Neuronal stem cell (in vitro differentiated cells): ENCODE measurements at regions not wholly inside any gene's neighbourhood (a gene's known extent, or its start where the extent isn't known, plus 50 kb on each side); places are given as distances from the start of the nearest gene placed in this dataset.

Source experiments
- DNase-seq: peaks from one replicate; pipeline ENCODE4 v3.0.0-alpha.2; 2013; ENCODE audit warnings: low spot score
- H2AFZ ChIP-seq: one replicate; pipeline ENCODE4 v1.6.1; 2013; ENCODE audit warnings: mild to moderate bottlenecking, low read length, inconsistent platforms
- H2AK5ac ChIP-seq: 2 replicates; pipeline ENCODE4 v1.6.1; 2013; ENCODE audit warnings: low read depth, mild to moderate bottlenecking, inconsistent platforms, low read length, moderate library complexity, mixed read lengths
- H2BK120ac ChIP-seq: 2 replicates; pipeline ENCODE4 v1.6.1; 2013; ENCODE audit warnings: low read depth, mild to moderate bottlenecking, inconsistent platforms, low read length, moderate library complexity, mixed read lengths
- H2BK12ac ChIP-seq: one replicate; pipeline ENCODE4 v1.6.1; 2013; ENCODE audit warnings: low read length, inconsistent platforms
- H2BK15ac ChIP-seq: 2 replicates; pipeline ENCODE4 v1.6.1; 2013; ENCODE audit warnings: mild to moderate bottlenecking, low read length, inconsistent platforms, mixed read lengths
- H2BK5ac ChIP-seq: one replicate; pipeline ENCODE4 v1.6.1; 2013; ENCODE audit warnings: inconsistent platforms, mild to moderate bottlenecking, low read length, moderate library complexity
- H3K14ac ChIP-seq: one replicate; pipeline ENCODE4 v1.6.1; 2013; ENCODE audit warnings: low read length, inconsistent platforms
- H3K18ac ChIP-seq: 2 replicates; pipeline ENCODE4 v1.6.1; 2013; ENCODE audit warnings: low read length, inconsistent platforms
- H3K23ac ChIP-seq: 2 replicates; pipeline ENCODE4 v1.6.1; 2013; ENCODE audit warnings: low read depth, mild to moderate bottlenecking, mixed read lengths, low read length, inconsistent platforms; ENCODE audit not compliant: poor library complexity
- H3K27ac ChIP-seq: replicated peaks from 3 replicates; pipeline ENCODE4 v1.5.1; 2013; ENCODE audit warnings: low read length, inconsistent platforms
- H3K27me3 ChIP-seq, 3 experiments: 2 replicates each; pipeline ENCODE4 v1.6.1; 2013; ENCODE audit warnings: low read length in 3 of 3, mild to moderate bottlenecking in 2 of 3, inconsistent platforms in 1 of 3, low read depth in 1 of 3, mixed read lengths in 1 of 3, moderate library complexity in 1 of 3; ENCODE audit not compliant: control insufficient read depth in 3 of 3, insufficient read depth in 3 of 3
- H3K36me3 ChIP-seq, 2 donors: replicated peaks in 1 of 2; 2 replicates each; pipeline ENCODE4 v1.6.1; 2013; ENCODE audit warnings: low read length in 2 of 2; ENCODE audit not compliant: control insufficient read depth in 2 of 2, insufficient read depth in 2 of 2
- H3K4ac ChIP-seq: 2 replicates; pipeline ENCODE4 v1.6.1; 2013; ENCODE audit warnings: inconsistent platforms, mild to moderate bottlenecking, low read length, moderate library complexity
- H3K4me1 ChIP-seq, 2 donors: 1 replicate in 1 of 2; 2 replicates in 1 of 2; pipeline ENCODE4 v1.6.1; 2013; ENCODE audit warnings: low read length in 2 of 2, low read depth in 1 of 2; ENCODE audit not compliant: control insufficient read depth in 2 of 2, insufficient read depth in 1 of 2
- H3K4me2 ChIP-seq: one replicate; pipeline ENCODE4 v1.6.1; 2013; ENCODE audit warnings: mild to moderate bottlenecking, low read length, inconsistent platforms; ENCODE audit not compliant: insufficient read depth, poor library complexity, severe bottlenecking
- H3K4me3 ChIP-seq, 2 donors: 2 replicates each; pipeline ENCODE4 v1.5.1; 2013; ENCODE audit warnings: low read length in 2 of 2, mild to moderate bottlenecking in 2 of 2, inconsistent platforms in 1 of 2, moderate library complexity in 1 of 2
- H3K79me1 ChIP-seq: one replicate; pipeline ENCODE4 v1.6.1; 2013; ENCODE audit warnings: low read depth, mild to moderate bottlenecking, inconsistent platforms, low read length, moderate library complexity
- H3K9ac ChIP-seq: one replicate; pipeline ENCODE4 v1.6.1; 2013; ENCODE audit warnings: mild to moderate bottlenecking, low read depth, low read length, inconsistent platforms; ENCODE audit not compliant: poor library complexity
- H3K9me3 ChIP-seq, 2 donors: replicated peaks in 1 of 2; 2 replicates each; pipeline versions ENCODE3 to v1.6.1; 2013; ENCODE audit warnings: low read length in 2 of 2, mild to moderate bottlenecking in 2 of 2, inconsistent platforms in 1 of 2, low read depth in 1 of 2, mixed read lengths in 1 of 2, moderate library complexity in 1 of 2; ENCODE audit not compliant: control insufficient read depth in 2 of 2, insufficient read depth in 1 of 2
- H4K8ac ChIP-seq: one replicate; pipeline ENCODE4 v1.6.1; 2013; ENCODE audit warnings: low read depth, mild to moderate bottlenecking, inconsistent platforms, low read length, moderate library complexity
- H4K91ac ChIP-seq: one replicate; pipeline ENCODE4 v1.6.1; 2013; ENCODE audit warnings: low read length, low read depth, mild to moderate bottlenecking, inconsistent platforms; ENCODE audit not compliant: poor library complexity
- WGBS, 2 donors: extraction: QIAGEN DNeasy Blood & Tissue Kit; methylation state at CpG; one replicate each; pipeline ENCODE4 v1.1.7; 2013; ENCODE audit warnings: missing lambda C conversion rate in 2 of 2, mixed read lengths in 1 of 2; ENCODE audit not compliant: insufficient read length in 2 of 2, insufficient replicate concordance in 1 of 2; ENCODE audit errors: extremely low coverage in 2 of 2; 5-methylcytosine and 5-hydroxymethylcytosine counted together

GRCh38 chr1:25033828-25034705, 104.0 kb upstream of the RUNX3 start:
- Histone ChIP-seq H2BK120ac (no peak overlapping the region), H3K27me3 (peaks cover 0 to 8% (median 0%) of the 10 kb centered on the region in 3 experiments), H3K27ac (no peak overlapping the region), H3K4me3 (no peak overlapping the region), H3K9me3 (peaks cover 0 to 3% of the 10 kb centered on the region in 2 donors), H3K23ac (no peak overlapping the region), H3K36me3 (no peaks in the 10 kb centered on the region), H3K9ac (no peak overlapping the region), H4K91ac (no peak overlapping the region), H3K18ac (peak overlapping the region; percentile 11), H2AK5ac (no peak overlapping the region), H2BK5ac (peak overlapping the region; percentile 7), H2AFZ (peak overlapping the region; percentile 8), H3K14ac (no peak overlapping the region), H2BK15ac (peak overlapping the region; percentile 76), H4K8ac (no peak overlapping the region), H3K4ac (no peak overlapping the region), H2BK12ac (no peak overlapping the region), H3K79me1 (no peaks in the 10 kb centered on the region), H3K4me1 (no peaks in the 10 kb centered on the region), H3K4me2 (no peak overlapping the region)
- WGBS, 2 donors: no CpG with 5 or more reads among the region's 28 CpGs
- no peak for DNase-seq

- H3K36me3 ChIP-seq: no peaks in the 10 kb centered on the region
- no peak overlapping the region for H2BK12ac ChIP-seq
- no peak overlapping the region for H3K14ac ChIP-seq
- no CpG with 5 or more reads among the region's 12 CpGs for WGBS, 2 donors
- H2AK5ac ChIP-seq: no peak overlapping the region
- no peak overlapping the region for H4K91ac ChIP-seq
- no peak overlapping the region for H4K8ac ChIP-seq
- no peak overlapping the region for H2BK15ac ChIP-seq
- H2AFZ ChIP-seq: peak overlapping the region; percentile 8
- H3K79me1 ChIP-seq: no peaks in the 10 kb centered on the region
- H3K4me3 ChIP-seq: no peak overlapping the region
- peaks cover 0 to 11% (median 0%) of the 10 kb centered on the region in 3 experiments for H3K27me3 ChIP-seq
- no peak overlapping the region for H3K4me2 ChIP-seq
- H2BK120ac ChIP-seq: no peak overlapping the region
- DNase-seq: no peak
- no peak overlapping the region for H3K4ac ChIP-seq
- H2BK5ac ChIP-seq: peak overlapping the region; percentile 7
- H3K4me1 ChIP-seq: no peaks in the 10 kb centered on the region
- H3K18ac ChIP-seq: peak overlapping the region; percentile 11
- no peak overlapping the region for H3K27ac ChIP-seq
- H3K9ac ChIP-seq: no peak overlapping the region
- H3K9me3 ChIP-seq: peaks cover 0 to 3% of the 10 kb centered on the region in 2 donors
- no peak overlapping the region for H3K23ac ChIP-seq
Observed at GRCh38 chr1:25033030-25033827, 103.2 kb upstream of the RUNX3 start.

DNA sequence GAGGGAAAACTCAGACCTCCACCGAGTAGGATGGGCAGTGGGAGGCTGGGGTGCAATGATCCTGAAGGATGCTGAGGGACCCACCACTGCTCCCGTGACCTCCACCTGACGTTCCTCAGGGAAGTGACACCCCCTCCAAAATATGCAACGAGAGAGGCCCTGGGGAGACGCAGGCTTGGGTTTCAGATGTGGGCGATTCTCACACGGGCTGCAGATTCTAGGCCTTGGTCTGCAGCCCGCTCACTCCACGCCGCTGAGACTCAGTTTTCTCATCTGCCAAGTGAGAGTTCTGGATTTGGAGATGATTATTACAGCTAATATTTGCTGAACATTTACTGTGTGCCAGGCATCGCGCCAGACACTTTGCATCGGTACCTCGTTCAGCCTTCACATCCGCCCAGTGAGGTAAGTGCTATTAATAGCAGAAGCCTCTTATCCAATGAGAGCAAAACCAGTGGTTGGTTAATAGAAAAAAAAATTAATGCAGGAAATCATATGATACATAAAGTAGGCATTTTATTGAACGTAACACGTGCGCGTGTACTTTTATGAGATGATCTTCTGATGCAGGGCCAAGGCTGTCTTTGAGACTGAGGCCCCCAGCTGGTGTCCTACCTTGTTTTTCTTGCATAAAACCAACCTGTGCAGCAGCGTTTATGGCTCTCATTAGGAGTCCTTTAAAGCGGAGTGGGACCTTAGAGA, 102.0 kb upstream of the RUNX3 start:
- H3K79me1 ChIP-seq: no peaks in the 10 kb centered on the region

More for the DNA sequence above, 102.0 kb upstream of the RUNX3 start:
- Histone ChIP-seq H3K27ac (no peak overlapping the region), H3K9me3 (peaks cover 0 to 3% of the 10 kb centered on the region in 2 donors), H2BK15ac (no peak overlapping the region), H3K18ac (no peak overlapping the region), H3K4me2 (no peak overlapping the region), H4K8ac (no peak overlapping the region), H3K4ac (no peak overlapping the region), H3K36me3 (no peaks in the 10 kb centered on the region), H2AK5ac (no peak overlapping the region), H3K27me3 (peaks cover 0 to 11% (median 0%) of the 10 kb centered on the region in 3 experiments), H3K14ac (no peak overlapping the region), H3K9ac (no peak overlapping the region), H3K4me3 (no peak overlapping the region), H3K4me1 (no peaks in the 10 kb centered on the region), H3K23ac (no peak overlapping the region), H2BK5ac (no peak overlapping the region), H2BK120ac (no peak overlapping the region), H2BK12ac (no peak overlapping the region), H4K91ac (no peak overlapping the region), H2AFZ (no peak overlapping the region)
- DNase-seq: no peak
- no CpG with 5 or more reads among the region's 21 CpGs for WGBS, 2 donors
